Ovary (tissue), 7 donors: ENCODE measurements at regions not wholly inside any gene's neighbourhood (a gene's known extent, or its start where the extent isn't known, plus 50 kb on each side); places are given as distances from the start of the nearest gene placed in this dataset.
"Not testable (repeated sequence)": the region's sequence is repeated elsewhere in the genome, so short reads cannot be mapped to it uniquely, and the experiment has no call there.

Experiments
- DNase-seq, 5 donors: peaks; one replicate each; pipeline ENCODE4 v3.0.0-alpha.2; 2019 to 2020
- H3K27ac ChIP-seq, 2 donors: fragments of 200-600 bp; one replicate each; pipeline versions ENCODE4 v1.5.1 to v1.8.0; 2019 to 2022
- H3K27me3 ChIP-seq: fragments of 200-600 bp; one replicate; pipeline ENCODE4 v1.8.0; 2022
- H3K36me3 ChIP-seq: fragments of 200-600 bp; sonication (generic); one replicate; pipeline ENCODE4 v1.5.1; 2019
- H3K4me1 ChIP-seq: one replicate; pipeline ENCODE4 v1.8.1; 2013; ENCODE audit warnings: mild to moderate bottlenecking, moderate library complexity; ENCODE audit not compliant: insufficient read depth
- H3K4me3 ChIP-seq: fragments of 200-600 bp; sonication (generic); one replicate; pipeline ENCODE4 v1.5.1; 2017
- H3K9me3 ChIP-seq, 2 donors: fragments of 200-600 bp in 1 of 2; sonication (generic) in 1 of 2; one replicate each; pipeline versions ENCODE4 v1.5.1 to v1.8.1; 2013 to 2019; ENCODE audit warnings: mild to moderate bottlenecking in 1 of 2, moderate library complexity in 1 of 2
- EP300 ChIP-seq: sonication (generic); formaldehyde crosslinking; IDR thresholded peaks from one replicate; pipeline ENCODE4 v1.6.1; 2017; ENCODE audit warnings: antibody characterized with exemption
- POLR2A ChIP-seq: fragments of 450-650 bp; IDR thresholded peaks from one replicate; pipeline ENCODE4 v1.6.1; 2017; ENCODE audit warnings: antibody characterized with exemption, mild to moderate bottlenecking, moderate library complexity
- WGBS, 3 donors: extraction: QIAGEN DNeasy Blood & Tissue Kit in 1 of 3; methylation state at CpG; one replicate each; pipeline versions ENCODE4 v1.1.5 to v1.1.7; 2013 to 2017; 5-methylcytosine and 5-hydroxymethylcytosine counted together
- intact Hi-C, 4 donors: fragments of 100-400 bp; cut with DNase I; formaldehyde crosslinking; loops; one replicate each; pipeline versions ENCODE4 v1.11.0 to v1.15.1; 2022 to 2023
- TF ChIP-seq, protein P1 (sequence below), 3 donors: fragments of 450-650 bp in 2 of 3; fragments of 200-600 bp in 1 of 3; IDR thresholded peaks; one replicate each; pipeline versions ENCODE4 v1.5.1 to v1.8.0; 2016 to 2022; ENCODE audit warnings: antibody characterized with exemption in 3 of 3, mild to moderate bottlenecking in 1 of 3
- donor health status: DM: no; HTN: no; CAD: no; lungs with moderate emphysema.
- donor health status: DM: no; HTN: no; CAD: no.
- donor health status: Bipolar disorder and iron deficiency.
- donor health status: DM: no; HTN: no; CAD: no.
- donor health status: DM: yes; HTN: yes; CAD: no.

DNA sequence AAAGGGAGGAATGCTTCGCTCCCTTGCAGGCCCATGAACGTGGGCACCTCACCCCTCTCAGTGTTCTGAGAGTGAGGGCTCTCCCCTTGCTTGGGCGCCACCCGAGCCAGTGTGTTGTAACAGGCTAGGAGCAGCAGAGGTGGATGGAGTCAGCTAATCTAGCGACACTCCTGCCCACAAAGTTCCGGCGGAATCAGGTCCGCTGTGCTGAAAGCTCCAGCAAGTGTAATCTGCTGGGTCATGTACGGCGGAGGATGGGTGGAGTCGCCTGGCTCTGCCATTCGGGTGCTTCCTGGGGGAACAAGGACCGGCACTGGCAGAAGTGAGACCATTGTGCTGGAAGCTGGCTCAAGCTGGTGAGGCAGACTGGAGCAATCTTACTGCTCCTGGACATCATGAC lies 1310.1 kb downstream of the EPHA7 start:
- intact Hi-C loops: no loop called here
- H3K9me3 ChIP-seq: no peaks in the 10 kb centered on the region
- H3K27ac ChIP-seq: no peak overlapping the region
- no peaks in the 10 kb centered on the region for H3K4me1 ChIP-seq
- no peak for TF ChIP-seq POLR2A
- TF ChIP-seq, protein P1, sequence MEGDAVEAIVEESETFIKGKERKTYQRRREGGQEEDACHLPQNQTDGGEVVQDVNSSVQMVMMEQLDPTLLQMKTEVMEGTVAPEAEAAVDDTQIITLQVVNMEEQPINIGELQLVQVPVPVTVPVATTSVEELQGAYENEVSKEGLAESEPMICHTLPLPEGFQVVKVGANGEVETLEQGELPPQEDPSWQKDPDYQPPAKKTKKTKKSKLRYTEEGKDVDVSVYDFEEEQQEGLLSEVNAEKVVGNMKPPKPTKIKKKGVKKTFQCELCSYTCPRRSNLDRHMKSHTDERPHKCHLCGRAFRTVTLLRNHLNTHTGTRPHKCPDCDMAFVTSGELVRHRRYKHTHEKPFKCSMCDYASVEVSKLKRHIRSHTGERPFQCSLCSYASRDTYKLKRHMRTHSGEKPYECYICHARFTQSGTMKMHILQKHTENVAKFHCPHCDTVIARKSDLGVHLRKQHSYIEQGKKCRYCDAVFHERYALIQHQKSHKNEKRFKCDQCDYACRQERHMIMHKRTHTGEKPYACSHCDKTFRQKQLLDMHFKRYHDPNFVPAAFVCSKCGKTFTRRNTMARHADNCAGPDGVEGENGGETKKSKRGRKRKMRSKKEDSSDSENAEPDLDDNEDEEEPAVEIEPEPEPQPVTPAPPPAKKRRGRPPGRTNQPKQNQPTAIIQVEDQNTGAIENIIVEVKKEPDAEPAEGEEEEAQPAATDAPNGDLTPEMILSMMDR (IDR thresholded peaks at IDR 0.05): no peak
- no peak for TF ChIP-seq EP300
- H3K36me3 ChIP-seq: no peaks in the 10 kb centered on the region
- WGBS, 3 donors: 95 to 99% (median 97%) methylated on average over 13 of the region's 13 CpGs
- DNase-seq: no peak
- no peak overlapping the region for H3K4me3 ChIP-seq
- no peaks in the 10 kb centered on the region for H3K27me3 ChIP-seq

DNA sequence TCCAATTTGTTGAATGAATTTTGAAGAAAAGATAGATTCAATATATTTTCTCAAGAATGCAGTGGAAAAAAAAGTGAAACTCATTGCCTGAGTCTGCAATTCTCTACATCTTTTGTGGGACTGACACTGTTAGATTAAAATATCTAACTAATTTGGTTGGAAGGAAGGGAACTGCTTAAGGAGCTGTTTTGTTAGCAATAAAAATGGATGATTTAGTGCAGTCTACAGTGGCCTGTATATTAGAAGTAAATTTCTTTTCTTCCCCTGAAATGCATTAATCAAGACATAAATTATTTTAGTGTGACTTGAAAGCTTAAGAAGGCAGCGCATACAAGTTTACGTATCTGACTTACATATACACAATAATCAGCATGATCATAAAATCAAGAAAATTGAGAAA lies 1332.6 kb downstream of the EPHA7 start:
- H3K9me3 ChIP-seq: no peaks in the 10 kb centered on the region
- no peak for DNase-seq
- TF ChIP-seq, protein P1 (IDR thresholded peaks at IDR 0.05): no peak
- TF ChIP-seq EP300 (no peak), POLR2A (no peak)
- no peaks in the 10 kb centered on the region for H3K4me1 ChIP-seq
- H3K27me3 ChIP-seq: no peaks in the 10 kb centered on the region
- no peak overlapping the region for H3K27ac ChIP-seq
- H3K36me3 ChIP-seq: no peaks in the 10 kb centered on the region
- intact Hi-C loops: no loop called here
- H3K4me3 ChIP-seq: no peak overlapping the region
- WGBS, 3 donors: 91 to 99% (median 95%) methylated on average over 2 of the region's 2 CpGs

DNA sequence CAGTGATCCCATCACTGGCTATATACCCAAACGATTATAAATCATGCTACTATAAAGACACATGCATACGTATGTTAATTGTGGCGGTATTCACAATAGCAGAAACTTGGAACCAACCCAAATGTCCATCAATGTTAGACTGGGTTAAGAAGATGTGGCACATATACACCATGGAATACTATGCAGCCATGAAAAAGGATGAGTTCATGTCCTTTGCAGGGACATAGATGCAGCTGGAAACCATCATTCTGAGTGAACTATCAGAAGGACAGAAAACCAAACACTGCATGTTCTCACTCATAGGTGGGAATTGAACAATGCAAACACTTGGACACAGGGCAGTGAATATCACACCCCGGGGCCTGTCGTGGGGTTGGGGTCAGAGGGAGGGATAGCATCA lies 1335.4 kb downstream of the EPHA7 start:
- H3K4me1 ChIP-seq, H3K4me3 ChIP-seq, H3K9me3 ChIP-seq, H3K27ac ChIP-seq, H3K27me3 ChIP-seq, H3K36me3 ChIP-seq, intact Hi-C loops, DNase-seq: not testable (repeated sequence)
- 94 to 96% (median 95%) methylated on average over 5 of the region's 5 CpGs for WGBS, 3 donors

DNA sequence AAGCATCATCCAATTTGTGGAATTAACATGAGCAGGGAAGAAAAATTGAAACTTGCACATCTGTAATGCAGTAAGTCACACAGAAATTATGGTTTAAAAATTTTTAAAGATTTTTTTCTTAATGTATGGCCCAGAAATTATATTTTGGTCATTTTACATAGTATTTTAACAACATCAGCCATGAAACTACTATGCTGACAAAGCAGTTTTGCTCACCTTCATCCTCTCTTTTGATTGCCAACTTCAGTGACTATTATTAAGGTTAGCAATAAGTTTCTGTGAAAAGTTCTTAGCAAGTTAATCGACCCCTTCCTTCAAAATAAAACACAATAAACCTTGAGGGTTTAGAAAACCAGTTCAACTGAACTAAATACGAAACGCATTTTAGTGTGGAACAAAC lies 1347.0 kb downstream of the EPHA7 start:
- TF ChIP-seq, protein P1 (IDR thresholded peaks at IDR 0.05): no peak
- no peak for TF ChIP-seq POLR2A
- TF ChIP-seq EP300: no peak
- no peak for DNase-seq
- Histone ChIP-seq H3K4me3 (no peak overlapping the region), H3K36me3 (no peaks in the 10 kb centered on the region), H3K4me1 (no peaks in the 10 kb centered on the region), H3K9me3 (no peaks in the 10 kb centered on the region), H3K27me3 (no peaks in the 10 kb centered on the region), H3K27ac (no peak overlapping the region)
- intact Hi-C loops: no loop called here
- WGBS, 3 donors: 84 to 94% (median 92%) methylated on average over 3 of the region's 3 CpGs

DNA sequence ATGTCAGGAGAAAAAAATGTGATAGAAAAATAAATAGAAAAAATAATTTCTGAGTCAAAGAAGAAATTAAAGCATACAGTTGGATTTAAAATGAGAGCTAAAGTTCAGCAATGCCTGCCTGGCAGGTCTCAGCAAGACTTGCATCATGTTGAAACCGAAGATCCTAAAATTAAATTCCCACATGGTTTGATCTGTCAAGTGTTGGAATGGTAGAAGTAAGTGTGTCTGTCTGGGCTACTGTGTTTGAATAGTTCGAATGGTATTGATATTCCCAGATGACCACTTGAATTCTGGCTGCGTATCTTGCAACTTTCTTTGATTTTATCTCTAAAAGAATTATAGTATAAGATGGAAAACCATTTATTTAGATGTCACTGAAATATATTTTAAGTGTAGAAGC lies 1349.6 kb downstream of the EPHA7 start:
- DNase-seq: no peak
- TF ChIP-seq POLR2A (no peak), EP300 (no peak)
- TF ChIP-seq, protein P1 (IDR thresholded peaks at IDR 0.05): no peak
- H3K9me3 ChIP-seq: no peaks in the 10 kb centered on the region
- WGBS, 3 donors: 79 to 92% (median 89%) methylated on average over 3 of the region's 3 CpGs
- no peaks in the 10 kb centered on the region for H3K4me1 ChIP-seq
- no peak overlapping the region for H3K27ac ChIP-seq
- no peaks in the 10 kb centered on the region for H3K36me3 ChIP-seq
- no peaks in the 10 kb centered on the region for H3K27me3 ChIP-seq
- no peak overlapping the region for H3K4me3 ChIP-seq
- intact Hi-C loops: no loop called here
